ENCODE measurements at regions not wholly inside any gene's neighbourhood (a gene's known extent, or its start where the extent isn't known, plus 50 kb on each side); places are given as distances from the start of the nearest gene placed in this dataset.

DNA sequence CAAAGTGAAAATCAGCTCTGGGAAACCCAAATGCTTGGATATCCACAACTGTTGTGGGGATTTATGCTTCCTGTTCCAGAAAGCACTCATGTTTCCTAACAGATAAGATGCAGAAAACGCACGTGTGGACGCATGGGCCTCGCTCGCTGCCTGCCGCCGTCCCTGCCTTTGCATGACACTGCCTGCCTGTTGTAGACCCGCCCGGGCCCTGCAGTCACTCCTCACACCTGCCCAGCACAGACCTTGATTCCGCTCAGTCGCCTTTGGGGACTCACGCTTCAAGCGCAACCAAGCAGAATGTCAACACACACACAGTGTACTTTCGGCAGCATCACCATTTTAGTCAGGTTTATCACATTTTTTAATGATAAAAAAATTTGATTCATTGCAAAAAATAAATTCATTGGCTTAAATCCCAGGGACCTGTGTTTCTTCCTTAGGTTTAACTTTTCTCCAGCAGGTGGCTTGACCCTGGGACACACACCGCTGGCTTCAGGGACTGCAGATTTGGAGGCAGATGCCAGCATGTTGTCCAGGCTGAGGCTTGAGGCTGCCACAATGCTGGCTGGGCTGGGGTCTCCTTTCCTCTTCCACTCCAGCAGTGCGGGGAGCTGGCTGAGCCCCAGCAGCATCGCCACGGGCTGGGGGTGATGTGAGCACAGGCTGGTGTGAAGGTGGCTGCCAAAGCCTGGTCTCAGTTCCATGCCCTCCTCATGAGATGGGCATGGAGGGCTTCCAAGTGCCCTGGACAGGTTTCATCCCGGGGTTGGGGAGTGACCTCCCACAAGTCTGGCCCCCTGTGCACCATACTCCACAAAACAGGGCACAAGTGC is 416.9 kb upstream of the IRX4 start:
- Histone ChIP-seq H2AFZ (ENCODE audit: low read depth, low read length) (no peak overlapping the region), H3K36me3 (replicated peaks; ENCODE audit: low read depth, low read length) (no peaks in the 10 kb centered on the region), H4K20me1 (ENCODE audit: insufficient read depth, low read length) (no peaks in the 10 kb centered on the region), H3K4me2 (ENCODE audit: low read length) (no peak overlapping the region), H3K27ac (ENCODE audit: low read length) (no peak overlapping the region), H3K79me2 (ENCODE audit: low read length) (no peaks in the 10 kb centered on the region), H3K4me1 (ENCODE audit: low read length) (no peaks in the 10 kb centered on the region), H3K9ac (ENCODE audit: low read length) (no peak overlapping the region), H3K9me3 (ENCODE audit: insufficient read depth, low read length) (no peaks in the 10 kb centered on the region), H3K4me3 (ENCODE audit: low read length) (no peak overlapping the region), H3K27me3 (ENCODE audit: low read depth, low read length) (no peaks in the 10 kb centered on the region)
- no peak for TF ChIP-seq EZH2phosphoT487 (IDR thresholded peaks at IDR 0.05; ENCODE audit: low read depth)
- TF ChIP-seq, protein P1, sequence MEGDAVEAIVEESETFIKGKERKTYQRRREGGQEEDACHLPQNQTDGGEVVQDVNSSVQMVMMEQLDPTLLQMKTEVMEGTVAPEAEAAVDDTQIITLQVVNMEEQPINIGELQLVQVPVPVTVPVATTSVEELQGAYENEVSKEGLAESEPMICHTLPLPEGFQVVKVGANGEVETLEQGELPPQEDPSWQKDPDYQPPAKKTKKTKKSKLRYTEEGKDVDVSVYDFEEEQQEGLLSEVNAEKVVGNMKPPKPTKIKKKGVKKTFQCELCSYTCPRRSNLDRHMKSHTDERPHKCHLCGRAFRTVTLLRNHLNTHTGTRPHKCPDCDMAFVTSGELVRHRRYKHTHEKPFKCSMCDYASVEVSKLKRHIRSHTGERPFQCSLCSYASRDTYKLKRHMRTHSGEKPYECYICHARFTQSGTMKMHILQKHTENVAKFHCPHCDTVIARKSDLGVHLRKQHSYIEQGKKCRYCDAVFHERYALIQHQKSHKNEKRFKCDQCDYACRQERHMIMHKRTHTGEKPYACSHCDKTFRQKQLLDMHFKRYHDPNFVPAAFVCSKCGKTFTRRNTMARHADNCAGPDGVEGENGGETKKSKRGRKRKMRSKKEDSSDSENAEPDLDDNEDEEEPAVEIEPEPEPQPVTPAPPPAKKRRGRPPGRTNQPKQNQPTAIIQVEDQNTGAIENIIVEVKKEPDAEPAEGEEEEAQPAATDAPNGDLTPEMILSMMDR (IDR thresholded peaks at IDR 0.05; ENCODE audit: low read depth, low read length) = no peak

DNA sequence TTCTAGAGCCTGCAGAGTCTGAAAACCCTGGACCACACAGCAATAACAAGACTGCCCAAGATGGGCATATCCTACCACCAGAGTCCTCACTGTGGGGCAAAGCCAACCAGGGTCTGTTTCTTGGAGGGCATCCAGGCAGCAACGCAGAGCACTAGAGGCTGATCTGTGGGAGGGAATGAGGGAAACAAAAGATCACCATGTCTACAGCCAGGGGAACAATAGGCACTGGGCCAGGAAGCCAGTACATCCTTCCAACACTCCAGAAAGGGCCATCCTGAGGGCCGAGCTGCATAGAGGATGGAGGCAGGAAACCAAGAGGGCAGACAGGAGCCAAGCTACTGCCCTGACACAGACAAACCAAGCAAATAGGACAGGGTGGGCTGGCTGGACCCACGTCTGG is 416.1 kb upstream of the IRX4 start:
- TF ChIP-seq, protein P1 (IDR thresholded peaks at IDR 0.05; ENCODE audit: low read depth, low read length) = no peak
- TF ChIP-seq EZH2phosphoT487 (IDR thresholded peaks at IDR 0.05; ENCODE audit: low read depth) = no peak
- H3K27ac ChIP-seq (ENCODE audit: low read length) = no peak overlapping the region
- H2AFZ ChIP-seq (ENCODE audit: low read depth, low read length) = no peak overlapping the region
- H3K36me3 ChIP-seq (replicated peaks; ENCODE audit: low read depth, low read length) = no peaks in the 10 kb centered on the region
- no peaks in the 10 kb centered on the region for H3K27me3 ChIP-seq (ENCODE audit: low read depth, low read length)
- H3K9ac ChIP-seq (ENCODE audit: low read length) = no peak overlapping the region
- no peaks in the 10 kb centered on the region for H3K4me1 ChIP-seq (ENCODE audit: low read length)
- no peaks in the 10 kb centered on the region for H3K79me2 ChIP-seq (ENCODE audit: low read length)
- H3K9me3 ChIP-seq (ENCODE audit: insufficient read depth, low read length) = no peaks in the 10 kb centered on the region
- H4K20me1 ChIP-seq (ENCODE audit: insufficient read depth, low read length) = no peaks in the 10 kb centered on the region
- H3K4me3 ChIP-seq (ENCODE audit: low read length) = no peak overlapping the region
- no peak overlapping the region for H3K4me2 ChIP-seq (ENCODE audit: low read length)

DNA sequence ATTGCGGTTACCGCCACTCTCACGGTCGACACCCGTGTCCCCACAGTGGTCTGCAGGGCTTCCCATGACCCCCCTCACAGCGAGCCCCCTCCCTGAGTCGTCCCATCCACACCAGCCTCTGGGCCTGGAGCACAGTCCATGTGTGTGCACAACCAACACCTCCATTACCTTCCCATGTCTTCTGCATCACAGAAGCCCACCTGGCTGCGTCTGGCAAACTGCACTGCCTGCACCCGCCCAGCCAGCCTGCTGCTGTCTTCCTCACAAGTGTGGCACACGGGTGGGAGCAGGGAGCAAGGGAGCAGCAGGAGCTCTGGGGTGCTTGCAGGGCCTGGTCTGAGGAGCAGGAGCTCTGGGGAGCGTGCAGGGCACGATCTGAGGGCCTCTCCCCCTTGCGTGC is 415.3 kb upstream of the IRX4 start:
- Histone ChIP-seq H3K4me2 (ENCODE audit: low read length) (no peak overlapping the region), H3K9me3 (ENCODE audit: insufficient read depth, low read length) (no peaks in the 10 kb centered on the region), H3K9ac (ENCODE audit: low read length) (no peak overlapping the region), H3K27ac (ENCODE audit: low read length) (no peak overlapping the region), H3K4me1 (ENCODE audit: low read length) (no peaks in the 10 kb centered on the region), H3K79me2 (ENCODE audit: low read length) (no peaks in the 10 kb centered on the region), H3K36me3 (replicated peaks; ENCODE audit: low read depth, low read length) (no peaks in the 10 kb centered on the region), H4K20me1 (ENCODE audit: insufficient read depth, low read length) (no peaks in the 10 kb centered on the region), H3K27me3 (ENCODE audit: low read depth, low read length) (no peaks in the 10 kb centered on the region), H3K4me3 (ENCODE audit: low read length) (no peak overlapping the region), H2AFZ (ENCODE audit: low read depth, low read length) (no peak overlapping the region)
- no peak for TF ChIP-seq EZH2phosphoT487 (IDR thresholded peaks at IDR 0.05; ENCODE audit: low read depth)
- TF ChIP-seq, protein P1 (IDR thresholded peaks at IDR 0.05; ENCODE audit: low read depth, low read length) = no peak

DNA sequence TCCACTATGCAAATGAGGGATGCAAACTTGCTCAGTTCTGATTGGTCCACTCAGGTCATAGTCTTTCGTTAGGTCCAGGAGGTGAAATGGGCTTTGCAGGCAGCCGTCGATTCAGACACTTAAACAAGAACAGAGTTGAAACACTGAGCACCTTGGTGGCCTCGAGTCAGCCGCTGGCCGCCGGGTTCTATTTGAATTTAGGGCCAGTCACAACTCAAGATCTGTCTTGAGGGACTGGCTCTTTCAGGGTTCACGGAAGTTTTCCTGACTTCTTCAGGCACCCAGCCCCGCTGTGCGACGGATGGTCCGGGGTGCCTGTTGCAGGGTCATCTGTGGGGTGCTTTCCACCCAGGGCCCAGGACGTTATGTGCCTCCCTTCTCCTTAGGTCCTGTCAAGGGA is 412.8 kb upstream of the IRX4 start:
- Histone ChIP-seq H4K20me1 (ENCODE audit: insufficient read depth, low read length) (no peaks in the 10 kb centered on the region), H3K9me3 (ENCODE audit: insufficient read depth, low read length) (no peaks in the 10 kb centered on the region), H3K36me3 (replicated peaks; ENCODE audit: low read depth, low read length) (no peaks in the 10 kb centered on the region), H3K9ac (ENCODE audit: low read length) (no peak overlapping the region), H3K4me1 (ENCODE audit: low read length) (no peaks in the 10 kb centered on the region), H3K27me3 (ENCODE audit: low read depth, low read length) (no peaks in the 10 kb centered on the region), H2AFZ (ENCODE audit: low read depth, low read length) (no peak overlapping the region), H3K79me2 (ENCODE audit: low read length) (no peaks in the 10 kb centered on the region), H3K4me3 (ENCODE audit: low read length) (no peak overlapping the region), H3K4me2 (ENCODE audit: low read length) (no peak overlapping the region), H3K27ac (ENCODE audit: low read length) (no peak overlapping the region)
- TF ChIP-seq EZH2phosphoT487 (IDR thresholded peaks at IDR 0.05; ENCODE audit: low read depth) = no peak

All from OCI-LY3 (cell line).